GM10248 (cell line): ENCODE measurements at regions not wholly inside any gene's neighbourhood (a gene's known extent, or its start where the extent isn't known, plus 50 kb on each side); places are given as distances from the start of the nearest gene placed in this dataset.

Source experiments
- CTCF ChIA-PET: fragments of 300-600 bp; sonication (Branson Sonifier 250); formaldehyde crosslinking; extraction: SDS; loops from one replicate; lab custom pipeline; 2021; ENCODE audit warnings: antibody characterized with exemption; lab: Yijun Ruan, JAX
- POLR2A ChIA-PET: fragments of 350-650 bp; sonication (Branson Sonifier 250); formaldehyde crosslinking; extraction: SDS; loops from one replicate; lab custom pipeline; 2020; ENCODE audit warnings: antibody characterized with exemption; lab: Yijun Ruan, JAX
- DNase-seq: peaks from one replicate; pipeline ENCODE4 v3.0.0; 2012; ENCODE audit errors: extremely low spot score
- CTCF ChIP-seq: IDR thresholded peaks from 2 replicates; pipeline ENCODE4 v1.5.1; 2012; ENCODE audit warnings: mild to moderate bottlenecking, low read depth; ENCODE audit errors: extremely low read depth, missing control alignments, control extremely low read depth

GRCh38 chr10:42924484-42924883, 141.9 kb downstream of the BMS1 start:
- POLR2A ChIA-PET = no interaction called here
- CTCF ChIA-PET = no interaction called here
- TF ChIP-seq CTCF = no peak
- DNase-seq = no peak

- ChIA-PET CTCF (interaction anchor here (1.3 kb wide), 1 partner anchor 21 kb away, joined by 3 read pairs; no protein-coding TSS in a partner anchor), POLR2A (no interaction called here)
- no peak for DNase-seq
- TF ChIP-seq CTCF = no peak
Observed at GRCh38 chr10:42926843-42927242, 144.2 kb downstream of the BMS1 start.

- CTCF ChIA-PET = no interaction called here
- POLR2A ChIA-PET = no interaction called here
- DNase-seq = no peak
- TF ChIP-seq CTCF = no peak
Observed at GRCh38 chr10:42928064-42928463, 145.5 kb downstream of the BMS1 start.

GRCh38 chr10:42929236-42929635, 146.6 kb downstream of the BMS1 start:
- ChIA-PET CTCF (no interaction called here), POLR2A (no interaction called here)
- no peak for DNase-seq
- no peak for TF ChIP-seq CTCF

GRCh38 chr10:42929993-42930392, 146.9 kb upstream of the RET start:
- POLR2A ChIA-PET = no interaction called here
- CTCF ChIA-PET = no interaction called here
- no peak for DNase-seq
- no peak for TF ChIP-seq CTCF

GRCh38 chr10:42930516-42931192, 146.2 kb upstream of the RET start:
- DNase-seq = no peak
- POLR2A ChIA-PET = no interaction called here
- TF ChIP-seq CTCF = no peak
- CTCF ChIA-PET = no interaction called here
